ENCODE measurements at regions not wholly inside any gene's neighbourhood (a gene's known extent, or its start where the extent isn't known, plus 50 kb on each side); places are given as distances from the start of the nearest gene placed in this dataset.

GRCh38 chr4:120472447-120473131 is 405.9 kb upstream of the MAD2L1 start:
- no peak for DNase-seq (ENCODE audit: extremely low read depth, low read depth)
- TF ChIP-seq CTCF (IDR thresholded peaks at IDR 0.05; ENCODE audit: low read depth, low read length, missing control alignments): no peak
- no peak overlapping the region for H3K4me3 ChIP-seq (replicated peaks; ENCODE audit: low read depth, low read length)

- no peak overlapping the region for H3K4me3 ChIP-seq (replicated peaks; ENCODE audit: low read depth, low read length)
- no peak for TF ChIP-seq CTCF (IDR thresholded peaks at IDR 0.05; ENCODE audit: low read depth, low read length, missing control alignments)
- DNase-seq (ENCODE audit: extremely low read depth, low read depth): no peak
Measured at GRCh38 chr4:120466429-120466828, 399.8 kb upstream of the MAD2L1 start.

GRCh38 chr4:120454788-120455187 is 388.1 kb upstream of the MAD2L1 start:
- TF ChIP-seq CTCF (IDR thresholded peaks at IDR 0.05; ENCODE audit: low read depth, low read length, missing control alignments): no peak

GRCh38 chr4:120452536-120452935 is 385.9 kb upstream of the MAD2L1 start:
- no peak for TF ChIP-seq CTCF (IDR thresholded peaks at IDR 0.05; ENCODE audit: low read depth, low read length, missing control alignments)
- DNase-seq (ENCODE audit: extremely low read depth, low read depth): no peak
- no peak overlapping the region for H3K4me3 ChIP-seq (replicated peaks; ENCODE audit: low read depth, low read length)

More at GRCh38 chr4:120454788-120455187, 388.1 kb upstream of the MAD2L1 start:
- no peak for DNase-seq (ENCODE audit: extremely low read depth, low read depth)
- no peak overlapping the region for H3K4me3 ChIP-seq (replicated peaks; ENCODE audit: low read depth, low read length)

GRCh38 chr4:120452001-120452400 is 385.4 kb upstream of the MAD2L1 start:
- H3K4me3 ChIP-seq (replicated peaks; ENCODE audit: low read depth, low read length): no peak overlapping the region
- no peak for DNase-seq (ENCODE audit: extremely low read depth, low read depth)
- TF ChIP-seq CTCF (IDR thresholded peaks at IDR 0.05; ENCODE audit: low read depth, low read length, missing control alignments): no peak

- no peak for DNase-seq (ENCODE audit: extremely low read depth, low read depth)
- H3K4me3 ChIP-seq (replicated peaks; ENCODE audit: low read depth, low read length): no peak overlapping the region
- no peak for TF ChIP-seq CTCF (IDR thresholded peaks at IDR 0.05; ENCODE audit: low read depth, low read length, missing control alignments)
Measured at GRCh38 chr4:120447774-120448173, 381.1 kb upstream of the MAD2L1 start.
